ENCODE measurements at regions not wholly inside any gene's neighbourhood (a gene's known extent, or its start where the extent isn't known, plus 50 kb on each side); places are given as distances from the start of the nearest gene placed in this dataset.

- Histone ChIP-seq H3K4me1 (replicated peaks) (peaks cover 4% of the 10 kb centered on the region; the same call in 1 of the 2 replicates), H3K9me3 (replicated peaks) (no peaks in the 10 kb centered on the region), H3K27me3 (replicated peaks) (no peaks in the 10 kb centered on the region), H3K36me3 (no peaks in the 10 kb centered on the region), H3K27ac (no peak overlapping the region), H3K4me3 (no peak overlapping the region)
- no peak for DNase-seq (ENCODE audit: low read depth in 1 of 2, low spot score in 2 of 2)
These were observed 172.6 kb upstream of the PAPPA start for GRCh38 chr9:115980976-115981375.

GRCh38 chr9:115983366-115983765 is 170.2 kb upstream of the PAPPA start:
- no peaks in the 10 kb centered on the region for H3K9me3 ChIP-seq (replicated peaks)
- no peaks in the 10 kb centered on the region for H3K36me3 ChIP-seq
- no peak overlapping the region for H3K4me3 ChIP-seq
- no peak for DNase-seq (ENCODE audit: low read depth in 1 of 2, low spot score in 2 of 2)
- peaks cover 4% of the 10 kb centered on the region; the same call in 1 of the 2 replicates for H3K4me1 ChIP-seq (replicated peaks)
- no peak overlapping the region for H3K27ac ChIP-seq
- H3K27me3 ChIP-seq (replicated peaks), result no peaks in the 10 kb centered on the region

DNA sequence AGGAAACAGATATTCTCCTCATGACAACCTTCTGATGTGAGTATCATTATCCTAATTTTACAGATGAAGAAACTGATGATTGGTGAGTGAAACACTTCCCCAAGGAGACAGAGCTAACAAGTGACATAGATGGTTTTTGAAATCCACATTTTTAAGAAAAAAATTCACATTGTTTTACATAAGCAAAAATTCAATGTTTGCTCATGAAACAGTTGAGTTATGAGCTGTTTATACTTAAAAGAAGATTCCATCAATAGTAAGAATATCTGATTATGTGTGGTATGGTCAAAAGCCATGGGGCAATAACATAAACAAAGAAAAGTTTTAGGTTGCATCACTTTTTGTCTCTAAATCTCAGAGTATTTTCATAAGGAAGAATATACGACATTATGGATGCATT is 167.9 kb upstream of the PAPPA start:
- Histone ChIP-seq H3K27ac (no peak overlapping the region), H3K4me3 (no peak overlapping the region), H3K27me3 (replicated peaks) (no peaks in the 10 kb centered on the region), H3K4me1 (replicated peaks) (peaks cover under 1% of the 10 kb centered on the region; the same call in 1 of the 2 replicates), H3K9me3 (replicated peaks) (no peaks in the 10 kb centered on the region), H3K36me3 (no peaks in the 10 kb centered on the region)
- no peak for DNase-seq (ENCODE audit: low read depth in 1 of 2, low spot score in 2 of 2)

DNA sequence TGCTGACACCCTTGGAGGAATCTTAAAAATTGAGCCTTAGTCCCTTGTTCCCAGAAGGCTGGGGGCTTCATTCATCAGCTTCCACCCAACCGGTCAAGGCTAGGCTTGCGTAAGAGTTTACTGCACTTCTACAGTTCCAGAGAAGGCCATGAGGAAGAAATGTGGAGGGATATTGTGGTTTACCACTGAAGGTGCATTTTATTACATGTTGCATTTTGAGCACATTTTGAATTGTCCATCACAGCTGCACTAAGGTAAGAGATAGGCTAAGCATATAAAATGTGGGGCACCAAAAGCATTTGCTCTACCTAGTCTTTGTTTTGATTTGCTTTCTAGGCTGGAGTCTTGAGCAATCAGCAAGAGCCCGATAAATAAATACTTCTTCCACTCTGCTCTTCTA is 167.1 kb upstream of the PAPPA start:
- no peak overlapping the region for H3K27ac ChIP-seq
- no peak overlapping the region for H3K4me3 ChIP-seq
- no peaks in the 10 kb centered on the region for H3K9me3 ChIP-seq (replicated peaks)
- DNase-seq (ENCODE audit: low read depth in 1 of 2, low spot score in 2 of 2), result no peak
- no peaks in the 10 kb centered on the region for H3K4me1 ChIP-seq (replicated peaks)
- H3K27me3 ChIP-seq (replicated peaks), result no peaks in the 10 kb centered on the region
- no peaks in the 10 kb centered on the region for H3K36me3 ChIP-seq

DNA sequence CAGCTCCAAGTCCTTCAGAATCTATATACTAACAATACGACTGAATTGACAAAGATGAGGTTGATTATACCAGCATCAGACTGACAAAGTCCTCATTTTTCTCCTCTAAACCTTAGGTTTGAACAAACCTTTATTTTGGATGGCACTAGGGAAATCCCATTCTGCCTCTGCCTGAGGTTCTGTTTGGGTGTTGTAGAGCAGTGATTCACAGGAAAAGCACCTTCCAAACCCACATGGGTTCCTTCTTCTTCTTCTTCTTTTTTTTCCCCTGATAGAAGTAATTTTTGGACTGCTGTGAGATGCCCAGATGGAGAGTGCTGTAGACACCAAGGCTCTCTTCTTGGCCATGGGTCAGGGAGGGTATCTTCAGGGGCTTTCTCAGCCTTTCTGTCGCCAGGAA is 164.9 kb upstream of the PAPPA start:
- DNase-seq (ENCODE audit: low read depth in 1 of 2, low spot score in 2 of 2), result no peak
- no peak overlapping the region for H3K4me3 ChIP-seq
- H3K27me3 ChIP-seq (replicated peaks), result no peaks in the 10 kb centered on the region
- no peak overlapping the region for H3K27ac ChIP-seq
- H3K9me3 ChIP-seq (replicated peaks), result no peaks in the 10 kb centered on the region
- no peaks in the 10 kb centered on the region for H3K36me3 ChIP-seq
- no peaks in the 10 kb centered on the region for H3K4me1 ChIP-seq (replicated peaks)

DNA sequence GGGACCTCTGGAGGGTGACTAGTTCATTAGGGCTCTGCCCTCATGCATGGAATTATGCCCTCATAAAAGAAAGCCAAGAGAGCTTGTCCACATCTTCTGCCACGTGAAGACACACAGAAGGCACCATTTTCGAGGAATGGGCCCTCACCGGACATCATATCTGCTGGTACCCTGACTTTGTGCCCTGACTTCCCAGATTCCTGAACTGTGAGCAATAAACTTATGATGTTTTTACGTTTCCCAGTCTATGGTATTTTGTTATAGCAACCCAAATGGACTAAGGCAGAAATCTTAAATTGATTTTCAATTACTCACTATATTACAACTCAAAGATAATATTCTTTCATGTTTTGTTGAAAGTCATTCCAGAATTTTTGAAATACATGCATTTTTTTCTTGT is 163.8 kb upstream of the PAPPA start:
- Histone ChIP-seq H3K9me3 (replicated peaks) (no peaks in the 10 kb centered on the region), H3K36me3 (no peaks in the 10 kb centered on the region), H3K27ac (no peak overlapping the region), H3K4me1 (replicated peaks) (no peaks in the 10 kb centered on the region), H3K4me3 (no peak overlapping the region), H3K27me3 (replicated peaks) (no peaks in the 10 kb centered on the region)
- no peak for DNase-seq (ENCODE audit: low read depth in 1 of 2, low spot score in 2 of 2)

- Histone ChIP-seq H3K27me3 (replicated peaks) (no peaks in the 10 kb centered on the region), H3K36me3 (no peaks in the 10 kb centered on the region), H3K4me3 (no peak overlapping the region), H3K27ac (no peak overlapping the region), H3K9me3 (replicated peaks) (no peaks in the 10 kb centered on the region), H3K4me1 (replicated peaks) (peaks cover 22% of the 10 kb centered on the region)
- DNase-seq (ENCODE audit: low read depth in 1 of 2, low spot score in 2 of 2), result peak in 1 of 2 experiments; percentile 40
These were observed 160.8 kb upstream of the PAPPA start for GRCh38 chr9:115992834-115993233.

GRCh38 chr9:115997923-115998322 is 155.7 kb upstream of the PAPPA start:
- Histone ChIP-seq H3K27ac (peak overlapping the region; percentile 18; the same call in 1 of the 2 replicates), H3K4me3 (no peak overlapping the region), H3K27me3 (replicated peaks) (no peaks in the 10 kb centered on the region), H3K36me3 (no peaks in the 10 kb centered on the region), H3K4me1 (replicated peaks) (peaks cover 42% of the 10 kb centered on the region), H3K9me3 (replicated peaks) (no peaks in the 10 kb centered on the region)
- DNase-seq (ENCODE audit: low read depth in 1 of 2, low spot score in 2 of 2), result peak in 1 of 2 experiments; percentile 39

- H3K36me3 ChIP-seq, result no peaks in the 10 kb centered on the region
- no peak overlapping the region for H3K27ac ChIP-seq
- DNase-seq (ENCODE audit: low read depth in 1 of 2, low spot score in 2 of 2), result no peak
- no peaks in the 10 kb centered on the region for H3K27me3 ChIP-seq (replicated peaks)
- H3K9me3 ChIP-seq (replicated peaks), result no peaks in the 10 kb centered on the region
- no peak overlapping the region for H3K4me3 ChIP-seq
- H3K4me1 ChIP-seq (replicated peaks), result peaks cover 42% of the 10 kb centered on the region
These were observed 154.9 kb upstream of the PAPPA start for GRCh38 chr9:115998666-115999065.

- 0 out of 2 replicates have a peak, but pooled peaks cover 3% of the 10 kb centered on the region for H3K9me3 ChIP-seq (replicated peaks)
- H3K27me3 ChIP-seq (replicated peaks), result no peaks in the 10 kb centered on the region
- no peak for DNase-seq (ENCODE audit: low read depth in 1 of 2, low spot score in 2 of 2)
- 0 out of 2 replicates have a peak overlapping the region, but pooled peaks have one; percentile 5 for H3K27ac ChIP-seq
- H3K4me3 ChIP-seq, result no peak overlapping the region
- H3K36me3 ChIP-seq, result no peaks in the 10 kb centered on the region
- peaks cover 42% of the 10 kb centered on the region for H3K4me1 ChIP-seq (replicated peaks)
These were observed 154.1 kb upstream of the PAPPA start for GRCh38 chr9:115999498-115999897.

DNA sequence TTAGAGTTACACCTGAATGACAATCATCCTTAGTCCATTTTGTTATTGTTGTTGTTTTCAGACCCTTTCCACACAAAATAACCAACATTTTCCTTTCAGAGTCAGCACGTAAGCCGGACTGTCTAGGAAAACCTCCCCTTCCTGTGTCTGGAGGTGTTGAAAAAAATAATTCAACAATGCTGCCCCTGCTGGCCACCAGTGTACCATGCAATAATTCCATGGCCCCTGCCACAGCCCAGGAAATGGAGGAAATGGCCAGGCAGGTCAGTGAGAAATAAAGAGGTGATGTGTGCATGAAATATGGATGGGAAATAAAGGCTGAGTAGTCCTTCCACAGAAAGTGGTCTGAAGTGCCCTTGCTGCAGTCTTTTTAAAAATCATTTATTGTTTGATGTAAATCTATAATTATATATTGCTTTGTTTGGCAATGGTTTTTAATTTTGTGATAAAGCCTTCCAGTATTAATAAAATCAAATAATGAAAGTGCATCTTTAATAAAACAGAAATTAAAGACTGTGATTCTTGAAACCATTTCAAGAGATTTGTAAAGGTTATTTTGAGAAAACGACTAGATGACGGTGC is 152.8 kb upstream of the PAPPA start:
- no peak overlapping the region for H3K27ac ChIP-seq
- no peak overlapping the region for H3K4me3 ChIP-seq
- no peak for DNase-seq (ENCODE audit: low read depth in 1 of 2, low spot score in 2 of 2)
- no peaks in the 10 kb centered on the region for H3K36me3 ChIP-seq
- H3K27me3 ChIP-seq (replicated peaks), result no peaks in the 10 kb centered on the region
- 0 out of 2 replicates have a peak, but pooled peaks cover 3% of the 10 kb centered on the region for H3K9me3 ChIP-seq (replicated peaks)
- peaks cover 40% of the 10 kb centered on the region for H3K4me1 ChIP-seq (replicated peaks)

GRCh38 chr9:116002181-116002580 is 151.4 kb upstream of the PAPPA start:
- H3K27me3 ChIP-seq (replicated peaks), result no peaks in the 10 kb centered on the region
- no peak for DNase-seq (ENCODE audit: low read depth in 1 of 2, low spot score in 2 of 2)
- H3K27ac ChIP-seq, result no peak overlapping the region
- 0 out of 2 replicates have a peak, but pooled peaks cover 3% of the 10 kb centered on the region for H3K9me3 ChIP-seq (replicated peaks)
- no peak overlapping the region for H3K4me3 ChIP-seq
- peaks cover 27% of the 10 kb centered on the region for H3K4me1 ChIP-seq (replicated peaks)
- H3K36me3 ChIP-seq, result no peaks in the 10 kb centered on the region

- H3K36me3 ChIP-seq, result no peaks in the 10 kb centered on the region
- no peak for DNase-seq (ENCODE audit: low read depth in 1 of 2, low spot score in 2 of 2)
- no peak overlapping the region for H3K4me3 ChIP-seq
- H3K9me3 ChIP-seq (replicated peaks), result 0 out of 2 replicates have a peak, but pooled peaks cover 3% of the 10 kb centered on the region
- H3K27me3 ChIP-seq (replicated peaks), result no peaks in the 10 kb centered on the region
- H3K27ac ChIP-seq, result no peak overlapping the region
- peaks cover 22% of the 10 kb centered on the region for H3K4me1 ChIP-seq (replicated peaks)
These were observed 151.0 kb upstream of the PAPPA start for GRCh38 chr9:116002624-116003023.

- peaks cover 20% of the 10 kb centered on the region for H3K4me1 ChIP-seq (replicated peaks)
- H3K36me3 ChIP-seq, result no peaks in the 10 kb centered on the region
- no peak for DNase-seq (ENCODE audit: low read depth in 1 of 2, low spot score in 2 of 2)
- H3K4me3 ChIP-seq, result no peak overlapping the region
- no peaks in the 10 kb centered on the region for H3K27me3 ChIP-seq (replicated peaks)
- no peak overlapping the region for H3K27ac ChIP-seq
- 0 out of 2 replicates have a peak, but pooled peaks cover 3% of the 10 kb centered on the region for H3K9me3 ChIP-seq (replicated peaks)
These were observed 150.2 kb upstream of the PAPPA start for GRCh38 chr9:116003397-116003796.

- H3K36me3 ChIP-seq, result no peaks in the 10 kb centered on the region
- H3K4me1 ChIP-seq (replicated peaks), result peaks cover 8% of the 10 kb centered on the region
- H3K27me3 ChIP-seq (replicated peaks), result no peaks in the 10 kb centered on the region
- no peak for DNase-seq (ENCODE audit: low read depth in 1 of 2, low spot score in 2 of 2)
- H3K4me3 ChIP-seq, result no peak overlapping the region
- no peak overlapping the region for H3K27ac ChIP-seq
- H3K9me3 ChIP-seq (replicated peaks), result peaks cover 3% of the 10 kb centered on the region; the same call in 1 of the 2 replicates
These were observed 148.4 kb upstream of the PAPPA start for GRCh38 chr9:116005205-116005604.

All from SJSA1 (cell line).